RWPE1 (cell line): ENCODE measurements at regions not wholly inside any gene's neighbourhood (a gene's known extent, or its start where the extent isn't known, plus 50 kb on each side); places are given as distances from the start of the nearest gene placed in this dataset.
"Not testable (repeated sequence)": the region's sequence is repeated elsewhere in the genome, so short reads cannot be mapped to it uniquely, and the experiment has no call there.

ENCODE experiments used
- CTCF ChIA-PET: fragments of 350-600 bp; sonication (Branson Sonifier 250); formaldehyde crosslinking; extraction: SDS; loops from one replicate; lab custom pipeline; 2021; lab: Yijun Ruan, JAX
- POLR2A ChIA-PET: fragments of 400-600 bp; formaldehyde crosslinking; extraction: SDS; loops from one replicate; lab custom pipeline; 2020; ENCODE audit warnings: antibody characterized with exemption; ENCODE audit not compliant: low non-redundant PET; lab: Yijun Ruan, JAX
- DNase-seq: peaks from one replicate; pipeline ENCODE4 v3.0.0; 2012; ENCODE audit warnings: low spot score
- H3K27ac ChIP-seq: fragments of 450-650 bp; 2 replicates; pipeline ENCODE4 v1.5.1; 2017
- TF ChIP-seq, protein P1 (sequence below): fragments of 450-650 bp; conservative IDR thresholded peaks from 2 replicates; pipeline ENCODE4 v1.5.1; 2017; ENCODE audit warnings: low read depth, mild to moderate bottlenecking

DNA sequence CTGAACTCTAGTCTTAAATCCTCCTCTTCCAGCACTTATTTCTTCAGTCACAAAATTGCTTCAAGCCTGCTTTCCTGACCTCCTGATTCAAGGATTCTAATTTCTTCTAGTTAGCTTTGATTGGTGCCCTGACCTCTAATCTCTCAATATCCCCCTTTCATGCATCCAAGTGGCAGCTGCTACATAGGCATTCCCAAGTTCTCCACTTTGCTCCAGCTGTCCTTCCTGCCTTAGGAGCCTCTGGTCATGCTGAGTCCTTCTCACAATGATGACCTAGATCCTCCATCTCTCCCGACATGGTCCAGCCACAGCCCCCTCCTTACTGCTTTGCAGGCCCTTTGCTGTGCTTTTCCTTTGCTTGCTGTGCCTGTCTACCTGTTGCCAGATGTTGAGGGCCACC is 347.8 kb upstream of the C2CD4B start:
- POLR2A ChIA-PET = no interaction called here
- no peak overlapping the region for H3K27ac ChIP-seq
- no peak for DNase-seq
- CTCF ChIA-PET = interaction anchor here (0.5 to 1.0 kb wide), 3 partner anchors 37 to 638 kb away, joined by 3 read pairs; no protein-coding TSS in a partner anchor
- TF ChIP-seq, protein P1, sequence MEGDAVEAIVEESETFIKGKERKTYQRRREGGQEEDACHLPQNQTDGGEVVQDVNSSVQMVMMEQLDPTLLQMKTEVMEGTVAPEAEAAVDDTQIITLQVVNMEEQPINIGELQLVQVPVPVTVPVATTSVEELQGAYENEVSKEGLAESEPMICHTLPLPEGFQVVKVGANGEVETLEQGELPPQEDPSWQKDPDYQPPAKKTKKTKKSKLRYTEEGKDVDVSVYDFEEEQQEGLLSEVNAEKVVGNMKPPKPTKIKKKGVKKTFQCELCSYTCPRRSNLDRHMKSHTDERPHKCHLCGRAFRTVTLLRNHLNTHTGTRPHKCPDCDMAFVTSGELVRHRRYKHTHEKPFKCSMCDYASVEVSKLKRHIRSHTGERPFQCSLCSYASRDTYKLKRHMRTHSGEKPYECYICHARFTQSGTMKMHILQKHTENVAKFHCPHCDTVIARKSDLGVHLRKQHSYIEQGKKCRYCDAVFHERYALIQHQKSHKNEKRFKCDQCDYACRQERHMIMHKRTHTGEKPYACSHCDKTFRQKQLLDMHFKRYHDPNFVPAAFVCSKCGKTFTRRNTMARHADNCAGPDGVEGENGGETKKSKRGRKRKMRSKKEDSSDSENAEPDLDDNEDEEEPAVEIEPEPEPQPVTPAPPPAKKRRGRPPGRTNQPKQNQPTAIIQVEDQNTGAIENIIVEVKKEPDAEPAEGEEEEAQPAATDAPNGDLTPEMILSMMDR = no peak

DNA sequence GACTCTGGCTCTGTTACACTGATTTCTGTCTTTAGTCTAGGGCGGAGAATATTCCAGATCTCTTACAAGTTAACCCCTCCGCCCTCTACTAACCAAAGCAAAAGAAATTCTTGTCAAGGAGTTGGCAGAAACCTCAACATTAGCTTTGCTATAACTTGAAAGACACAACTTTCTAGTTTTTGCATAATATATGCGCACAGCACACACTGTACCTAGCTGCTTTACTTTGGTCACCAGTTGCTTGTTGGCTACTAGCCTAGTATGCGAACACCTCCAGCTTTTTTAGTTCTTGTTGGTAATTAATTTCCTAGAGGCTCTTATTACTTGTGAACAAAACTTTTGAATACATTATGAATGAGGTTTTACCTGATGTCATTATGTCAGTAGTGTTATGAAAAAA is 348.8 kb upstream of the C2CD4B start:
- TF ChIP-seq, protein P1 = no peak
- CTCF ChIA-PET = interaction anchor here (0.6 kb wide), 1 partner anchor 389 kb away, joined by 3 read pairs; no protein-coding TSS in a partner anchor
- POLR2A ChIA-PET = no interaction called here
- no peak overlapping the region for H3K27ac ChIP-seq
- DNase-seq = no peak

DNA sequence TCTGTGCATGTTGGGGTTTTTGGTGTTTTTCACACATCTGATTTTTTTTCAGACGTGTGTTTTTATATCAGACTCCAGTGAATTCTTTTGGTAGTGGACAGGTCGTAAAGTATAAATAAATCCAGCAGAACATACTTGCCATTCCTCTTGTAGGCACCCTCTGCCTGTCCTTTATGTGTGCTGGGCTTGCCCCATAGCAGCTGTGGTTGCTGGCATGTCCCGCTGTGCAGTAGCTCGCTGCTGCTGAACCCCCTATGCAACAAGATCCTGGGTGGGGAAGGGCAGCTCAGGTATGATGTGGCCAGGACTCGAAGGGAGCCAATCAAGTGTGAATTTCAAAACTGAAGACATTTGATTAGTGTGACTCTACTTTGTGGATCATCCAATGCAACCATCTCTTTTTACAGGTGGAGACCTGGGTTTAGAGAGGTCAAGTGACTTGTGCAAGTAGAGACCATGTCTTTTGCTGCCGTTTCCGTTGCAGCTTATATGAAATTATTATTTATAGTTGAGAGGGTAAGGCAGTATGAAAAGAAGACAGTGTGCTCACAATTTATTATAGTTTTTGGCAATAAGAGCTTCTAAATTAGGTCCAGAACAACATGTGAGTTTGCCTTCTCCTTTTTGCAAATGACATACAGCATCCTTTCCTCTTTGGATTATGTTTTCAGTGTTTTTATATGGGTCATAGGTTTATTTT is 350.8 kb upstream of the C2CD4B start:
- no peak overlapping the region for H3K27ac ChIP-seq
- DNase-seq = no peak
- POLR2A ChIA-PET = no interaction called here
- CTCF ChIA-PET = interaction anchor here (0.7 kb wide), 1 partner anchor 8 kb away, joined by 3 read pairs; no protein-coding TSS in a partner anchor
- TF ChIP-seq, protein P1 = no peak

DNA sequence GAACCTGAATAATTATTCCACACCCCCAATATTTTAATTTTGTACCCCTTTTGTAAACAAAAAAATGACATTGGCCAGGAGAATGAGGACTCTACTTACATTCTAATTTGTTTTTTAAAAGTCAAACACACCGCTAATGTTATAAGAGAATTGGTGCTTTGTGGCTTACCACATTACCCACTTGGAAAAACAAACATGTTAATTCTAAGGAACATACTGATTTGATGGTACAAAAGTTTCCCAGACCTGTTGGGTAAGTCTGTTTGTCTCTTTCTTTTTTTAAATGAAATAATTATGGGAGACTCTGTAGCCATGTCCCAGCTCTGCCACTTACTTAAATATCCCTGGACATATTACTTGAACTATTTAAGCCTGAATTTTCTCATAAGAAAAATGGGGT is 352.5 kb upstream of the C2CD4B start:
- ChIA-PET POLR2A (no interaction called here), CTCF (no interaction called here)
- no peak for DNase-seq
- no peak overlapping the region for H3K27ac ChIP-seq
- TF ChIP-seq, protein P1 = no peak

DNA sequence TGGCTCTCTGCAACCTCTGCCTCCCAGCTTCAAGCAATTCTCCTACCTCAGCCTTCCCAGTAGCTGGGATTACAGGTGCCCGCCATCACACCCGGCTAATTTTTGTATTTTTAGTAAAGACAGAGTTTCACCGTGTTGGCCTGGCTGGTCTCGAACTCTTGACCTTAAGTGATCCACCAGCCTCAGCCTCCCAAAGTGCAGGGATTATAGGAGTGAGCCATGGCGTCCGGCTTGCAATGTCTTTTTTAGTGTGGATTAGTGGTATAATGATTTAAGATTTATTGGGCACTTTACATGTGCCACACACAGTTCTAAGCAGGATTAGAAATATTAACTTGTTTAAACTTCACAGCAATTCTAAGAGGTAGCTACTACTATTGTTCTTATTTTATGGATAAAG is 353.6 kb upstream of the C2CD4B start:
- DNase-seq, H3K27ac ChIP-seq, CTCF ChIA-PET, POLR2A ChIA-PET: not testable (repeated sequence)

DNA sequence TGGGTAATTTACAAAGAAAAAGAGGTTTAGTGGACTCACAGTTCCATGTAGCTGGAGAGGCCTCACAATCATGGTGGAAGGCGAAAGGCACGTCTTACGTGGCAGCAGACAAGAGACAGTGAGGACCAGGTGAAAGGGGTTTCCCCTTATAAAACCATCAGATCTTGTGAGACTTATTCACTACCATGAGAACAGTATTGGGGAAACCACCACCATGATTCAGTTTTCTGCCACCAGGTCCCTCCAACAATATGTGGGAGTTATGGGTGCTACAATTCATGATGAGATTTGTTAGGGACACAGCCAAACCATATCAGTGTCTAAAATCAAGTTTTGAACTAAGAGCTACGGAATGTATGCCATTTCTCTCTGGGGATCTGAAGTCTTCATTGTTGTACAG is 354.8 kb upstream of the C2CD4B start:
- DNase-seq = no peak
- TF ChIP-seq, protein P1 = no peak
- ChIA-PET POLR2A (no interaction called here), CTCF (no interaction called here)
- H3K27ac ChIP-seq = no peak overlapping the region

DNA sequence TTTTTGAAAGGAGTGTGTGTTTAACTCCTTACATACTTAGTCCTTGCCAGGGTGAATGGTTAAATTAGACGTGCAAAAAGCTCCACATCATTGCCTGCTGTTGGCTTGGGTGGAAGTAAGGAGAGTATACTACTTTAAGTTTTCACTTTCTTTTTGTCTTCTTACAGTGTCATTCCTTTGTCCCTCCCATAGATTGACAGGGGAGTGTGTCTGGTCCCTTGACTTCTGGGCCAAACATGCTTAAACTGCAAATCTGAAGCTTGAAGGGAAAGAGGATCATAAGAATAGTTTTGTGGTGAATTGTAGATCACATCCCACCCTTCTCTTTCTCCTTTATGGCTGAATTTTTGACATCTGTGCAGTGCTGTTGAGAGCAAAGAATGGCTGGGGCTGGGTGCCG is 355.8 kb upstream of the C2CD4B start:
- ChIA-PET POLR2A (no interaction called here), CTCF (interaction anchor here (0.6 kb wide), 1 partner anchor 221 kb away, joined by 3 read pairs; no protein-coding TSS in a partner anchor)
- H3K27ac ChIP-seq = no peak overlapping the region
- DNase-seq = no peak
- TF ChIP-seq, protein P1 = no peak
